ENCODE measurements at regions not wholly inside any gene's neighbourhood (a gene's known extent, or its start where the extent isn't known, plus 50 kb on each side); places are given as distances from the start of the nearest gene placed in this dataset.
"Not testable (repeated sequence)": the region's sequence is repeated elsewhere in the genome, so short reads cannot be mapped to it uniquely, and the experiment has no call there.

GRCh38 chr7:57202274-57202673 lies 70.0 kb upstream of the ZNF479 start:
- intact Hi-C loops (cut with micrococcal nuclease), result no loop called here
- H3K9me3 Mint-ChIP-seq (ENCODE audit: unreplicated experiment), result peaks cover 12% of the 10 kb centered on the region
- H3K27me3 Mint-ChIP-seq (ENCODE audit: insufficient read depth, unreplicated experiment), result no peaks in the 10 kb centered on the region

GRCh38 chr7:57203161-57203791 lies 71.0 kb upstream of the ZNF479 start:
- CTCF ChIA-PET, result no interaction called here
- BruUV-seq (replicated peaks), result no TSS peak
- POLR2A ChIA-PET, result no interaction called here
- H3K4me3 Mint-ChIP-seq (ENCODE audit: unreplicated experiment), result no peak overlapping the region
- TF ChIP-seq CTCF (IDR thresholded peaks at IDR 0.05; ENCODE audit: unreplicated experiment), result no peak
- intact Hi-C loops (cut with micrococcal nuclease), result no loop called here
- no peak for DNase-seq (ENCODE audit: unreplicated experiment)
- no peaks in the 10 kb centered on the region for H3K27me3 Mint-ChIP-seq (ENCODE audit: insufficient read depth, unreplicated experiment)
- peaks cover 21% of the 10 kb centered on the region for H3K9me3 Mint-ChIP-seq (ENCODE audit: unreplicated experiment)
- no peaks in the 10 kb centered on the region for H3K36me3 Mint-ChIP-seq (ENCODE audit: insufficient read depth, unreplicated experiment)
- H3K4me1 Mint-ChIP-seq (ENCODE audit: insufficient read depth, unreplicated experiment), result no peaks in the 10 kb centered on the region
- H3K27ac Mint-ChIP-seq (ENCODE audit: low read depth, unreplicated experiment), result no peak overlapping the region

More at GRCh38 chr7:57202274-57202673, 70.0 kb upstream of the ZNF479 start:
- ChIA-PET CTCF (no interaction called here), POLR2A (no interaction called here)
- no peak for TF ChIP-seq CTCF (IDR thresholded peaks at IDR 0.05; ENCODE audit: unreplicated experiment)
- no TSS peak for BruUV-seq (replicated peaks)
- Mint-ChIP-seq H3K4me3 (ENCODE audit: unreplicated experiment) (no peak overlapping the region), H3K36me3 (ENCODE audit: insufficient read depth, unreplicated experiment) (no peaks in the 10 kb centered on the region), H3K27ac (ENCODE audit: low read depth, unreplicated experiment) (no peak overlapping the region), H3K4me1 (ENCODE audit: insufficient read depth, unreplicated experiment) (no peaks in the 10 kb centered on the region)
- no peak for DNase-seq (ENCODE audit: unreplicated experiment)

- BruUV-seq (replicated peaks); intact Hi-C loops (cut with micrococcal nuclease); H3K27me3 Mint-ChIP-seq (ENCODE audit: insufficient read depth, unreplicated experiment); H3K4me1 Mint-ChIP-seq (ENCODE audit: insufficient read depth, unreplicated experiment); H3K27ac Mint-ChIP-seq (ENCODE audit: low read depth, unreplicated experiment); DNase-seq (ENCODE audit: unreplicated experiment); H3K36me3 Mint-ChIP-seq (ENCODE audit: insufficient read depth, unreplicated experiment); CTCF ChIA-PET; POLR2A ChIA-PET; H3K4me3 Mint-ChIP-seq (ENCODE audit: unreplicated experiment): not testable (repeated sequence)
- peaks cover 24% of the 10 kb centered on the region for H3K9me3 Mint-ChIP-seq (ENCODE audit: unreplicated experiment)
Observed at GRCh38 chr7:57203858-57204257, 71.6 kb upstream of the ZNF479 start.

- POLR2A ChIA-PET, result no interaction called here
- BruUV-seq (replicated peaks), result no TSS peak
- H3K4me3 Mint-ChIP-seq (ENCODE audit: unreplicated experiment), result no peak overlapping the region
- intact Hi-C loops (cut with micrococcal nuclease), result no loop called here
- H3K9me3 Mint-ChIP-seq (ENCODE audit: unreplicated experiment), result peaks cover 30% of the 10 kb centered on the region
- no peaks in the 10 kb centered on the region for H3K27me3 Mint-ChIP-seq (ENCODE audit: insufficient read depth, unreplicated experiment)
- H3K36me3 Mint-ChIP-seq (ENCODE audit: insufficient read depth, unreplicated experiment), result no peaks in the 10 kb centered on the region
- no peak for DNase-seq (ENCODE audit: unreplicated experiment)
- H3K27ac Mint-ChIP-seq (ENCODE audit: low read depth, unreplicated experiment), result no peak overlapping the region
- TF ChIP-seq CTCF (IDR thresholded peaks at IDR 0.05; ENCODE audit: unreplicated experiment), result no peak
- H3K4me1 Mint-ChIP-seq (ENCODE audit: insufficient read depth, unreplicated experiment), result no peaks in the 10 kb centered on the region
- CTCF ChIA-PET, result no interaction called here
Observed at GRCh38 chr7:57204411-57204811, 72.2 kb upstream of the ZNF479 start.

- BruUV-seq (replicated peaks), result no TSS peak
- POLR2A ChIA-PET, result no interaction called here
- H3K27me3 Mint-ChIP-seq (ENCODE audit: insufficient read depth, unreplicated experiment), result no peaks in the 10 kb centered on the region
- no peaks in the 10 kb centered on the region for H3K4me1 Mint-ChIP-seq (ENCODE audit: insufficient read depth, unreplicated experiment)
- intact Hi-C loops (cut with micrococcal nuclease), result no loop called here
- H3K27ac Mint-ChIP-seq (ENCODE audit: low read depth, unreplicated experiment), result no peak overlapping the region
- peaks cover 31% of the 10 kb centered on the region for H3K9me3 Mint-ChIP-seq (ENCODE audit: unreplicated experiment)
- DNase-seq (ENCODE audit: unreplicated experiment), result no peak
- no peaks in the 10 kb centered on the region for H3K36me3 Mint-ChIP-seq (ENCODE audit: insufficient read depth, unreplicated experiment)
- TF ChIP-seq CTCF (IDR thresholded peaks at IDR 0.05; ENCODE audit: unreplicated experiment), result no peak
- CTCF ChIA-PET, result no interaction called here
- no peak overlapping the region for H3K4me3 Mint-ChIP-seq (ENCODE audit: unreplicated experiment)
Observed at GRCh38 chr7:57205000-57205399, 72.8 kb upstream of the ZNF479 start.
